Adrenal gland (tissue), 9 donors: ENCODE measurements at regions not wholly inside any gene's neighbourhood (a gene's known extent, or its start where the extent isn't known, plus 50 kb on each side); places are given as distances from the start of the nearest gene placed in this dataset.
A peak's percentile ranks its signal among the peaks of the same experiment; 100 is the strongest.

Source experiments
- DNase-seq, 7 donors: peaks; one replicate each; pipeline ENCODE4 v3.0.0-alpha.2; 2019 to 2020
- H3K27ac ChIP-seq, 5 donors: fragments of 200-600 bp; sonication (generic) in 4 of 5; 1 replicate in 3 of 5; 2 replicates in 2 of 5; pipeline versions ENCODE4 v1.5.1 to v1.8.0; 2016 to 2020; ENCODE audit warnings: mild to moderate bottlenecking in 1 of 5
- H3K27me3 ChIP-seq: fragments of 200-600 bp; 2 replicates; pipeline ENCODE4 v1.8.0; 2021
- H3K36me3 ChIP-seq, 2 donors: fragments of 200-600 bp; replicated peaks in 1 of 2; 1 replicate in 1 of 2; 2 replicates in 1 of 2; pipeline versions ENCODE4 v1.5.1 to v1.8.0; 2018 to 2022
- H3K4me1 ChIP-seq, 2 donors: fragments of 200-600 bp; replicated peaks in 1 of 2; 1 replicate in 1 of 2; 2 replicates in 1 of 2; pipeline versions ENCODE4 v1.5.1 to v1.8.0; 2018 to 2021
- H3K4me3 ChIP-seq, 4 donors: fragments of 200-600 bp; sonication (generic) in 3 of 4; one replicate each; pipeline ENCODE4 v1.5.1; 2016 to 2018
- H3K9me3 ChIP-seq, 3 donors: fragments of 200-600 bp; sonication (generic) in 1 of 3; replicated peaks in 1 of 3; 1 replicate in 2 of 3; 2 replicates in 1 of 3; pipeline versions ENCODE4 v1.5.1 to v1.8.0; 2016 to 2021
- POLR2A ChIP-seq, 2 donors: fragments of 450-650 bp; IDR thresholded peaks; one replicate each; pipeline ENCODE4 v1.6.1; 2017; ENCODE audit warnings: antibody characterized with exemption in 2 of 2, mild to moderate bottlenecking in 2 of 2, moderate library complexity in 1 of 2
- WGBS, 4 donors: extraction: QIAGEN DNeasy Blood & Tissue Kit in 2 of 4; methylation state at CpG; one replicate each; pipeline versions ENCODE4 v1.1.5 to v1.1.7; 2013 to 2017; 5-methylcytosine and 5-hydroxymethylcytosine counted together
- intact Hi-C, 2 donors: fragments of 100-400 bp; cut with DNase I; formaldehyde crosslinking; loops; one replicate each; pipeline versions ENCODE4 v1.14.1 to v1.15.0; 2022 to 2023
- TF ChIP-seq, protein P1 (sequence below), 6 experiments: fragments of 450-650 bp in 4 of 6; fragments of 200-600 bp in 2 of 6; sonication (generic) in 1 of 6; IDR thresholded peaks; 1 replicate in 5 of 6; 2 replicates in 1 of 6; pipeline versions ENCODE4 v1.5.1 to v1.8.0; 2016 to 2021; ENCODE audit warnings: antibody characterized with exemption in 6 of 6, mild to moderate bottlenecking in 2 of 6, moderate library complexity in 1 of 6
- donor health status: healthy with polysubstance abuse.
- donor health status: Bipolar disorder and iron deficiency.
- donor health status: DM: yes; HTN: yes; CAD: no.
- donor health status: DM: no; HTN: no; CAD: no.
- donor health status: DM: no; HTN: no; CAD: no.

DNA sequence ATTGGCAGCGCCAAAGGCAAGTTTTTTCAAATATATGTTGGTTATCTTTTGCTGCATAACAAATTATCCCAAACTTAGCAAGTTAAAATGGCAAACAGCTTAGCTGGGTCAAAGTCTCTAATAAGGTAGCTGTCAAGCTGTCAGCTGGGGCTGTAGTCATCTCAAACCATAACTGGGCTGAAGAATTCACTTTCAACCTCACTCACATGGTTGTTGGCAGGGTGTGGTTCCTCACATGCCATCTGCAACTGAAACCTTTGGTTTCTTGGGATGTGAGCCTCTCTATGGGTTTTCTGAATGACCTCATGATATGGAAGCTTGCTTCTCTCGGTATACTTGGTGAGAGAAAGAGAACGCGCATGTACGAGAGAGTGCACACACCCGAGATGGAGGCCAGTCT is 125.4 kb downstream of the LRIG3 start:
- H3K4me1 ChIP-seq, result no peaks in the 10 kb centered on the region
- no peaks in the 10 kb centered on the region for H3K27me3 ChIP-seq
- no peak for DNase-seq
- 90 to 94% (median 92%) methylated on average over 6 of the region's 6 CpGs for WGBS, 4 donors
- H3K4me3 ChIP-seq, result no peak overlapping the region
- no peak overlapping the region for H3K27ac ChIP-seq
- TF ChIP-seq, protein P1, sequence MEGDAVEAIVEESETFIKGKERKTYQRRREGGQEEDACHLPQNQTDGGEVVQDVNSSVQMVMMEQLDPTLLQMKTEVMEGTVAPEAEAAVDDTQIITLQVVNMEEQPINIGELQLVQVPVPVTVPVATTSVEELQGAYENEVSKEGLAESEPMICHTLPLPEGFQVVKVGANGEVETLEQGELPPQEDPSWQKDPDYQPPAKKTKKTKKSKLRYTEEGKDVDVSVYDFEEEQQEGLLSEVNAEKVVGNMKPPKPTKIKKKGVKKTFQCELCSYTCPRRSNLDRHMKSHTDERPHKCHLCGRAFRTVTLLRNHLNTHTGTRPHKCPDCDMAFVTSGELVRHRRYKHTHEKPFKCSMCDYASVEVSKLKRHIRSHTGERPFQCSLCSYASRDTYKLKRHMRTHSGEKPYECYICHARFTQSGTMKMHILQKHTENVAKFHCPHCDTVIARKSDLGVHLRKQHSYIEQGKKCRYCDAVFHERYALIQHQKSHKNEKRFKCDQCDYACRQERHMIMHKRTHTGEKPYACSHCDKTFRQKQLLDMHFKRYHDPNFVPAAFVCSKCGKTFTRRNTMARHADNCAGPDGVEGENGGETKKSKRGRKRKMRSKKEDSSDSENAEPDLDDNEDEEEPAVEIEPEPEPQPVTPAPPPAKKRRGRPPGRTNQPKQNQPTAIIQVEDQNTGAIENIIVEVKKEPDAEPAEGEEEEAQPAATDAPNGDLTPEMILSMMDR (IDR thresholded peaks at IDR 0.05), result no peak
- no peak for TF ChIP-seq POLR2A (IDR thresholded peaks at IDR 0.05)
- intact Hi-C loops, result no loop called here
- H3K36me3 ChIP-seq, result no peaks in the 10 kb centered on the region
- H3K9me3 ChIP-seq, result peaks cover 0 to 6% (median 0%) of the 10 kb centered on the region in 3 donors

DNA sequence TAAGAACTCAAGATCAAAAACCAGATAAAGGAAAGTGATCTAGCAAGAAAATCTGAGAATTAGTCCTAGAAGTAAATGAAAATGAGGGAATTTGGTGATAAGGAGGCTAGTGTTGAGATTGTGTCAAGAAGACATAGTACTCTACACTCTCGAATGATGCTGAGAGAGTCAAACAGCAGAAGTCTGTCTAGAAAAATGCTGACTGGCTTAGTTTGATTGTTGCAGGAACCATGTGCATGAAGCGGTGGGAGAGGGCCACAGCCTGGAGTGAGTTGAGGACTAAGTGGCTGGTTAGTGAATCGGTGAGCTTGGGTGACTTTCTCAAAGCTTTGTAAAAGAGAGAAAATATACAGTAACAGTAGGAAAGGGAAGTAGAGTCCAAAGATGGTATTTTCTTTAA is 124.5 kb downstream of the LRIG3 start:
- intact Hi-C loops, result no loop called here
- H3K4me1 ChIP-seq, result no peaks in the 10 kb centered on the region
- H3K27ac ChIP-seq, result no peak overlapping the region
- 81 to 83% (median 82%) methylated on average over 3 of the region's 3 CpGs for WGBS, 4 donors
- DNase-seq, result no peak
- peaks cover 0 to 6% (median 0%) of the 10 kb centered on the region in 3 donors for H3K9me3 ChIP-seq
- no peaks in the 10 kb centered on the region for H3K36me3 ChIP-seq
- no peak overlapping the region for H3K4me3 ChIP-seq
- H3K27me3 ChIP-seq, result no peaks in the 10 kb centered on the region
- no peak for TF ChIP-seq POLR2A (IDR thresholded peaks at IDR 0.05)
- TF ChIP-seq, protein P1 (IDR thresholded peaks at IDR 0.05), result no peak

DNA sequence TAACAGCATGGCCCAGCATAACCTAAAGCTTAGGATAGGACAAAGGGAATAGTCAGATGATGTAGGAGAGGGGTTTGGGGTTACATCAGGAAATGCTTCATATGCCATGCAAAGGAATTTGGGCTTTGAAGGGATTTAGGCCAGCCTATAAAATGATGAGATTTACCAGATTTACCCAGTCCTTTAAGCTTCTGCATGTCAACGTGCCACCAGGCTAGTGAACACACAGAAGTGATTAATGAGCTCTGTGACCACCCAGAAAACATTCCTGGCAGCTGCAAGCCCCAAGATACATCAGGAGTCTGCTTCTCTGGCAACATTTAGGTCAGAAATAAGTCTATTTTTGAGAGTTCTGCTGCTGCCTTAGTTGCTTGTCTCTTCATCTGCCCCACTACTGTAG is 118.3 kb downstream of the LRIG3 start:
- Histone ChIP-seq H3K36me3 (no peaks in the 10 kb centered on the region), H3K9me3 (no peaks in the 10 kb centered on the region), H3K27me3 (no peaks in the 10 kb centered on the region), H3K27ac (no peak overlapping the region), H3K4me3 (no peak overlapping the region), H3K4me1 (no peaks in the 10 kb centered on the region)
- DNase-seq, result no peak
- 36 to 63% (median 46%) methylated on average over 1 of the region's 1 CpG for WGBS, 4 donors
- no peak for TF ChIP-seq POLR2A (IDR thresholded peaks at IDR 0.05)
- TF ChIP-seq, protein P1 (IDR thresholded peaks at IDR 0.05), result no peak
- intact Hi-C loops, result no loop called here

DNA sequence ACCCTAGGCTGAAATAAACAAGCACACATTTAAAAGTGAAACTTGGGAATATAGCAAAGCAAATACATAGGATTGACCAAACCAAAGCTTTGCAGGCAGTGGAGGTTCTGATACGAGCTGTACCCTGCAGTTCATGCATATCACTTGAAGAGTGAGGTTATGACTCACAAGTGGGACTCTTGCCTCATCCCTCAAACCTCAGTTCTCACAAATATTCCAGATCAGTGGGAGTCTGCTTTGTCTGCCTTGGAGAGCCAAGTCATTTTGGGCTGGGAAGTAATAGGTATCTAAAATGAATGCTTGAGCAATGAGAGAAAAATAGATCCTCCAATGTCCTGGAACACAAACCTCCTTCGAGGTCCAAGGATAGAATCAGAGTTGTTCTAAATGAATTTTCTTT is 116.4 kb downstream of the LRIG3 start:
- TF ChIP-seq POLR2A (IDR thresholded peaks at IDR 0.05), result no peak
- TF ChIP-seq, protein P1 (IDR thresholded peaks at IDR 0.05), result no peak
- H3K4me1 ChIP-seq, result no peaks in the 10 kb centered on the region
- peak in 1 of 7 donors; percentile 15 for DNase-seq
- intact Hi-C loops, result no loop called here
- no peaks in the 10 kb centered on the region for H3K9me3 ChIP-seq
- no peaks in the 10 kb centered on the region for H3K27me3 ChIP-seq
- no peaks in the 10 kb centered on the region for H3K36me3 ChIP-seq
- no peak overlapping the region for H3K4me3 ChIP-seq
- no peak overlapping the region for H3K27ac ChIP-seq
- 66 to 71% (median 69%) methylated on average over 2 of the region's 2 CpGs for WGBS, 4 donors
